Stimulated activated naive CD4-positive, alpha-beta T cell (primary cell): ENCODE measurements at regions not wholly inside any gene's neighbourhood (a gene's known extent, or its start where the extent isn't known, plus 50 kb on each side); places are given as distances from the start of the nearest gene placed in this dataset.
"Not testable (repeated sequence)": the region's sequence is repeated elsewhere in the genome, so short reads cannot be mapped to it uniquely, and the experiment has no call there.

Experiments used
- DNase-seq, 6 experiments: peaks; one replicate each; lab custom pipeline; 2025; lab: John Stamatoyannopoulos, UW

DNA sequence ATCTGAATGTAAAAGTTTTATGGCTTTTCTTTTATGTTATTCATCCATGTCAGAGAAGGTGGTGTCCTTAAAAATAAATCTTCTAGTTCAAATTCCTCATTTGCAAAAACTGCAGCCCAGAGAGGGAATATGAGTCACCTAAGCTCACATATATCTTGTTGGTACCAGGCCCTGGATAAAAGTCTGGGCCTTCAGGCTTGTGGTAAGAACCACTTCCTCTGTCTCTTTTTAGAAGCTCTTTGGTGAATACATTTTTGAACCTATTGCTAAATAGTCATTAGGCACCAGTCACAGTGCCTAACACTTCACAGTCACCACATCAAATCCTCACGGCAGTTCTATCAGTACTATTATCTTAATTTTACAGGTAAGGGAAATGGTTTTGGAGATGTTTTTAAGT is 199.2 kb downstream of the KCNS3 start:
- no peak for DNase-seq

DNA sequence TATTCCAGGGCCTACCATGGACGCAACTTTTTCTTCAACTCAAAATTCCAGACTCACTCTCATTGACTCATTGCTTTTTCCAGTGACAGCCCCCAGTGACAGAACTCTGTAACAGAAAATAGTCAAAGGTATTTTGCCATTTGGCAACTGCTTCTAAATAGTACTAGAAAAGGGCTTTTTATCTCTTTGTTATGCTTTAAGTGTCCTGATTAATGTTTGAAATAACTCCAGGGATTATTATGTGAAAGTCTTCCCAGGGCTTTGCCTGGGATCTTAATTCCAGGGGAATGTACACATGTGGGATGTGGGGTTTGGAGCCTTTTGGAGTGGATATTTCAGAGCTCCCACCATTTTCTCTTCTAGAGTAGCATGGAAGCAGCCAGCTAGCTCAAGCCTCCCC is 198.8 kb downstream of the KCNS3 start:
- no peak for DNase-seq

DNA sequence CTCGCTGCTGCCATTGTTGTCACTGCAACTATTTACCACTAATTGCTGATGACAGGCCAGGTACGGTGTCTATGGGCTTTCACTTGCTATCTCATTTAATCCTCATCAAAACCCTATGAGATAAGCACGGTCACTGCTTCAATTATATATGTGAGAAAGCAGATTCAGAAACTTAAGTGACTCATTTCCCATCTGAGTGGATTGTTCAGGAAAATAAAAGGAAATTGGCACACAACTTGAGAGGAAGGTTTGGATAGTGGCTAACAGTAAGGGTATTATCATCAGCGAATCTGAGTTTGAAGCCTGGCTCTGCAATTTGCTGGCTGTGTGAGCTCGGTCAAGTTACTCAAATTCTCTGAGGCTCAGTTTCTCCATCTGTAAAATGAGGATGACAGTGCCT is 196.0 kb downstream of the KCNS3 start:
- no peak for DNase-seq

DNA sequence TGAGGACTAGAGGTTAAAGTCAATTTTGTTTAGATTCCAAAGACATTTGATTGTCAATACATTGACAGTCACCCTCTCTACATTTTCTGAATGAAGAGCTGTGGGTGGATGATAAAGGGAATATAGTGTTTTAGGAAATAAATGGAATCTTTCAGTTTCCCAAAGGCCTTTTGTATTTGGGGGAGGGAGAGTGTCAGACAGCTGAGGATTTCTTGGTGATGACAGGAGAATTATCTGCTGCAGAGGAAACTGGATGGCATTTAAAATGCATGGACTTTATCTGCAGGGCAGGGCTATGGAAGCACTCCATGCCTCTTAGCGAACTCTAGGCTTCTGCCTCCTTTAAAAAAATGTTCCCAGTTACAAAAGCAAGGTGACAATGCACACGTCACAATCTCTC is 195.1 kb downstream of the KCNS3 start:
- DNase-seq = no peak

DNA sequence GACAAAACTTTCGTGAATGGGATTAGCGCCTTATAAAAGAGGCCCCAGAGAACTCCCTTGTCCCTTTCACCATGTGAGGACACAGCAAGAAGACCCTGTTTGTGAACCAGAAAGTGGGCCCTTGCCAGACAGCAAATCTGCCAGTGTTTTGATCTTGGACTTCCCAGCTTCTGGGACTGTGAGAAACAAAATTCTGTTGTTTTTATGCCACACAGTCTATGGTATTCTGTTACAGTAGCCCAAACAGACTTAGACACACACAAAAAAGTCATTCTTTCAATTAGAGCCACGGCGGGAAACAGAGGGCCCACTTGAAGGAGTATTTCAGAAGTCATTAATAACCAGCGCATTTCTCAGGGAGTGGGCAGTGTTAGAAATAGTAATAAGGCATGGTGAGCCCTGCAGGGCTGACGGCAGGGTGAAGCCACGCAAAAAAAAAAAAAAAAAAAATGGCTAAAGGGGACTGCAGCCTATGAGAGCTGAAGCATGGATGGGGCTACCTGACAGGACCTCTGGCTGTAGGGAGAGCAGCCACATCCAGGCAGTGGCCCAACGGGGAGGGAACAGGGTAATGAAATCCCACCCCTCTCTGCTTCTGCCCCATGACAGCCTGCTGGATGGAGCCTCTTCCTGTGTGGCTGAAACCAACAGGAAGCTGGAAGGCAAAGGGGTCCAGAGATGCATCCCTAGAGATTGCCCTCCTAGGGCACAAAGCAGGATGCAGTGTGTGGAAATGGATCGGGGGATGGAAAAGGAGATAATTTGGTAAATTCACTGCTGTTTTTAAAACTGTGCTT is 189.3 kb downstream of the KCNS3 start:
- no peak for DNase-seq

DNA sequence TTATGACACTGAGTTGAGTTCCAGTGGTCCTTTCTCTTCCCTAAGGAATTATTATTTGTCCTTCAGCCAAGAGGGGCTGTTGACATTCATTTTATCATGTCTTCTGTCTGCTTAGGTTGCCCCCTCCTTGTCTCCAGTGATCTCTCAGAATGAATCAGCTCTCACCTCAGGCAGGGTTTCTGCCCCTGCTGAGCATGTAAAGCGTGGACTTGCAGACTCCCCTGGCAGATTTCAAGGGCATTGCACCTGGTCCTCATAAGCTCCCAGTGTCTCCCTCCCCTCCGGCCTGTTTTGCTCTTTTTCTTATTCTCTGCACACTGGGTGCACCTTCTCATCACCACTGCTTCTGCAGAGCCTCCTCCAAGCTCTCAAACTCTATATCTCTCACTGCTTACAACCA is 188.4 kb downstream of the KCNS3 start:
- no peak for DNase-seq

DNA sequence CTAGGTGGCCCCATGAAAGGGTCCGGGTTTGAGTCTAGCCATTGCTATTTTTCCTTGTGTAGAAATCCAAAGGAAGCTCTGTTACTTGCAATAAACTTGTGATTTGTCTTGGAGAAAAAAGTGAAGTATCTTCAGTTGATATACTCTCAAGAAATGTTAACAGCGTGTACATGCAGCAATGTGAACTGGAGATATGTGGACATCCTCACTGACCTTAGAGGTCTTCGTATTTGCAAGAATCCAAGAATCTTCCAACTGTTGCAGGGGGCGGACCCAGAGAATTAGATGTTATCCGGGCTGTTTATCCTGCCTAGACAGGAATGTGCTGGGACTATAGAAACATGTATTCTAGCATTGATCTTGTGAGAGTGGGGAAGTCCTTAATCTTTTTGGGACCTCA is 187.6 kb downstream of the KCNS3 start:
- DNase-seq = no peak

DNA sequence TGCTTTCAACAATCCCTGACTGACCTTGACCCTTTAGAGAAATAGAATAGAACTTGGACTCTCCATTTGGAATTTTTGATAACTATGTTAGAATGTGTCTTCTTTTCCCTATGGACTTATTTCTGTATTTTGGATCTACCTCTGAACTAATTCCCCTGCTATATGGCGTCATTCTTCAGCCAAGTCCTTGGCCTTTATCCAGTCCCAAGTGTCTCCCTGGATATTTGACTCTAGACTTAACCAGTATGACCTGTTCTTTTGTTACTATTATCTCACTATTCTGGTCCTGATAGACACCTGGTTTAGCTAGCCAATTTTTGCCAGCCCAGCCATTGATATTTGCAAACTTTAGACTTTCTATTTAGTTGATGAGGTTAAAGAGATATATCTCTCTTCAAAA is 186.8 kb downstream of the KCNS3 start:
- no peak for DNase-seq

DNA sequence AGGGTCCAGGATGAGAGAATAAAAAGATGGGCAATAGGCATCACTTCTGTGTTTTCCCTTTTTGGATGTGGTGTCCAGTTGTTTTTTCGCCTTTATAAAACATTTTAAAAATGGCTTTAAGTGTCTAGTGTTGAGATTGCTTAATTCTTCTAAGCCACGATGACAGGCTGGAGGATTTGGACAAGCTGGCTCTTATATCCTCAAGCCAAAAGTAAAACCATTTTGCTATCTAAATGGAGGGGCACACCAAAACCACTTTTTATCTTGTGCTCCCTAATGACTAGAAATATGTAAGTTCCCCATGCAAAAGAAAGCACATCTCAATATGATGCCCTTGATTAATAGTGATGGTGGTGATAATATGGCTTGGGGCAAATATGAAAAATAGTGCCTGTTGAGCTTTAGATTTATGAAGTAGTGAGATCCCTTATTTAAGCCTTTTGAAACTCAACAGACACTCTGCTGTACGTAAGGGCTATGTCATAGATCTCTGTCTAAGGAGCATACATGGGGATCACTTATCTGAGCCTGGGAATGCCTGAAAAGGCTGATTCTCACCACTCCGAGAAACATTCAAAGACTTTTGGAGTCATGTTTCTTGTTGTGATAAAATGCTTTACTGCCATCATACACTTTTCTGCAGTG is 185.5 kb downstream of the KCNS3 start:
- no peak for DNase-seq

DNA sequence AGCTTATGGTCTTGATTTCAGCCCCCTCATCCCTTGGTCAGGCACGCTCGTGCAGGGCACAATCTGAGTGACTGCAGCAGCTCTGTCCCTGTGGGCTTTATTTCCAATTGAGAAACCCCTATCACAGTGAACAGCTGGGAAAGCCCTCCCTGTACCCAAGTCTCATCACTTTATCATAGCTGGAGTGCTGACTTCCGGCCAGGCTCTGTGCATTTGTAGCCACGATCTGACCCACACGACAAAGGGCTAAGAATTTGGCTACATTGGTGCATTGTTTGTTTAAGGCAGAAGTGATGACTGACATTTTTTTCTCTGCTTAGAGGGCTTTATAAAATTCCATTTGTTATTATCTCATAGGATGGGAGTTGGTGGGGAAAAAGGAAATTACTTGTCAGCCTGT is 184.4 kb downstream of the KCNS3 start:
- DNase-seq = no peak

DNA sequence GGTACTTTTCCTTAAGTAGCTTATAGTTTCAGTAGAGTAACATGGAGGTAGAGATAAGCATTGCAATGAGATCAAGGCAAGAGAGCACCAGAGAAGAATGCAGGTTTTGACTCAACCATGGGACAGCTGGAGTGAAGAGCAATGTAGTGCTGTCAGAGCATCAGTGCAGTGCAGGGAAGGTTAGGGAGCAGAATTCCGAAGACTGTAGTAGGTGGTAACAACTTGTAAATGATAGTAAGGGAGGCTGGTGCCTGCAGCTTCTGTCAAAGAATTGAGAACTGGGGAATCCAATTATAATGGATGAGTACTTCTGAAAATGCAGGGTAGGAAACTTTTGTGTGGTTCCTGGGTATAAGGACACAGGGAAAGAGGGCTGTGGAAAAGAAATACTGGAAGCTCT is 183.2 kb downstream of the KCNS3 start:
- no peak for DNase-seq

DNA sequence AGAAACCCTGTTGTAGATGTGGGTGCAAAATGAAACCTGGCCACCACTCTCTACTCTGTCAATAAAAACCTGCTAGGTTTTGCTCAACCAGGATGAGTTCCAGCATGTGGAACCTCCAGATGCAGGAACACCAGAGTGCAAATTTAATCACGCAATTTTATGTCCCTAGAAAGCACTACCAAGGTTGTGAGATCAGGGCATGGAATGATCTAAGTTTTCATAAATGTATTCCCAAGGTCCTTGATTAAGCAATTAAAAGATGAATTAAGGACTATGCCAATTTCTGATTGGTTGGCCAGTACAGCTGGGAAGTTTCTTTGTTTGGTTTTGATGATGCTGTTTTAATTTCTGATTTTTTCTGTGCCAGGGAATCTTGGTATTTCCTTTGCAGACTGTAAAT is 179.2 kb downstream of the KCNS3 start:
- DNase-seq = no peak

DNA sequence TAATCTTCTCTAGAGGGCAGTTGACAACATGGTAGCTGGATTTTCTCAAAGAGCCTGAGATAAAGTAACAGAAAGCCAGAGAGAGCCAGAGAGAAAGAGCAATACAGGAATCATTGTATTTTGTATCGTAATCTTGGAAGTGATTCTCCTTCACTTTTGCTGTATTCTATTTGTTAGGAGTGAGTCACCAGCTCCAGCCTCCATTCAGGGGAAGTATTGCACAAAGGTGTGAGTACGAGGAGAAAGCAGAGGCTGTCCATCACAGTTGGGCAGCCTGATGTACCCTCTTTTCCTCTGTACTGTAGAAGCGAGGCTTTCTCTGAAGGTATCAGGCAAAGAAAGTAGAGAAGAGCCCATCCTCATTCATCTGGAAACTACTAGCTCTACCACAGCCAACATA is 176.8 kb downstream of the KCNS3 start:
- DNase-seq = no peak

DNA sequence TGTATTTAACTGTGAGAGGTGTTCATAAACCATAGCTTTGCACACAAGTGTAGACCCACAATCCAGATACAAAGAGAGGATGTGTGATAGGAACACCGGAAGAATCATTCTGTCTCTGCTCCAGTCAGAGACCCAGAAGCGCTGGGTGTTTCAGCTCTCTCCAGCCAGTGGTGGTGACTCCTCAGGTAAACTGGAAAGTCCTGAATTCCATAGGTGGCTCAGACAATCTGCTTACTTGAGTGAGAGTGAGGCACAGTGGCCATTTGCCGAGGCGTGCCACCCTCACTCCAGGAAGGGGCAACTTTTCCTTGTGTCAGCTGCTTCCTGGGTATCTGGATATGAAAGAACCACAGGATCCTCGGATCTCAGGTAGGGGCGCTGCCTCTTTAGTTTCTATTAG is 171.5 kb downstream of the KCNS3 start:
- no peak for DNase-seq

DNA sequence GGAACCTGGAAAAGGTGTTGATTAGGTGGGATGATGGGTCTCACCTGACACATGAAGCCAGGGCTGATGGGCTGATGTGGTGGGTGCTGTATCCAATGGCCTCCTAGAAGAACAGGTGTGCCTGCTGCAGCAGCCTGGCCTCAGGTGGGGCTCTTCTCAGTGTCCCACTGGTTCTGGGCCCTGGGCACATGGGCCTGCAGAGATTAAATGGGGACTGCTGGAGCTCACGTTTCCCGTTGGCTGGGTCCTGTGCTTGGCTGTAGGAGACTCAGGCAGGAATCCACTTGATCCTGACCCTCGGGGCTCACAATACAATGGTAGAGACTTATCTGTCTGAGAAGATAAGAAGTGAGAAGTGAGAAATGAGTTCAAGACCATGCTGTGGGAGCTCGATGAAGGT is 170.9 kb downstream of the KCNS3 start:
- DNase-seq = no peak

DNA sequence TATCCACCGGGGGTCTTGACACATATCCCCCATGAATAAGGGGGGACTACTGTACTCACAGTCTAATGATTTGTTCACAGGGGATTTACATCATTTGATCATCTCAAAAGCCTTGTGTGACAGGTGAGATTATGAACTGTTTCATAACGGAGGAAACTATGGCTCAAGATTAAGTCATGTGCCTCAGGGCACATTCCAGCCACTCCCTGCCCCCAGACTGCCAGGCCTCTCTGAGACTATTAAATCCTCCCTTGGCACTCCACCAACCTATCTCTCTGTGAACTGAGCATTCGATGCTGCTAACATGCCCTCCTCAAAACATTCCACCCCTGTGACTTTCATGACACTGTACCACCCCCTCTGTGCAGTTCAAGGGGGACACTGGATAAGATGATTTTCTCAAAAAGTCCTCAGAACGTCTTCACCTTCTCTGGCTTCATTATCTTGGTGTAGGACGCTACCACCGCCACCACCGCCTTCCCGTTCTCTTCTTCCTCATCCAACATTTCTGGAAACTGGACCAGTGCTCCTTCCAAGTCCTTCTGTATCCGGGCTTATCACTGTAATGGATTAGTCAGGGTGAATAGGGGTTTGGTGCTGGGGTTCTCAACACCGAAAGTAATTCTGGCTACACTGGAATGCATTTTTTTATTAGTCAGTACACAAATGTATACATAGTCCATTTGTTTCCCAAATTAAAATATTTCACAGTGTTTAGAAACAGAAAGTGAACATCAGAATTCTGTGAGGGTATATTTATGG is 169.6 kb downstream of the KCNS3 start:
- DNase-seq = no peak

DNA sequence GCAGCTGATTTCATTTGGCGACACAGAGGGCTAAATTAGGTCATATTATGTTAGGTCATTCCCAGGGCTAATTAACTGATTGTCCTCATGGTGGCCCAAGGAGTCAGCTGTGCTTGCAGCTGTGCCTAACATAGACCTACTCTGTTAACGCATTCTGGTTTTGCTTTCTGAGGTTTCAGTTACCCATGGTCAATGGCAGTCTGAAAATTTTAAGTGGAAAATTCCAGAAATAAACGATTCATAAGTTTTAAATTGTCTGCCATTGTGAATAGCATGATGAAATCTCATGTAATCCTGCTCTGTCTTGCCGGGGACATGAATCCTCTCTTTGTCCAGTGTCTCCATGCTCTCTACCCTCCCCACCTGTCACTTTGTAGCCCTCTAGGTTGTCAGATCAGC is 168.7 kb downstream of the KCNS3 start:
- DNase-seq = no peak

DNA sequence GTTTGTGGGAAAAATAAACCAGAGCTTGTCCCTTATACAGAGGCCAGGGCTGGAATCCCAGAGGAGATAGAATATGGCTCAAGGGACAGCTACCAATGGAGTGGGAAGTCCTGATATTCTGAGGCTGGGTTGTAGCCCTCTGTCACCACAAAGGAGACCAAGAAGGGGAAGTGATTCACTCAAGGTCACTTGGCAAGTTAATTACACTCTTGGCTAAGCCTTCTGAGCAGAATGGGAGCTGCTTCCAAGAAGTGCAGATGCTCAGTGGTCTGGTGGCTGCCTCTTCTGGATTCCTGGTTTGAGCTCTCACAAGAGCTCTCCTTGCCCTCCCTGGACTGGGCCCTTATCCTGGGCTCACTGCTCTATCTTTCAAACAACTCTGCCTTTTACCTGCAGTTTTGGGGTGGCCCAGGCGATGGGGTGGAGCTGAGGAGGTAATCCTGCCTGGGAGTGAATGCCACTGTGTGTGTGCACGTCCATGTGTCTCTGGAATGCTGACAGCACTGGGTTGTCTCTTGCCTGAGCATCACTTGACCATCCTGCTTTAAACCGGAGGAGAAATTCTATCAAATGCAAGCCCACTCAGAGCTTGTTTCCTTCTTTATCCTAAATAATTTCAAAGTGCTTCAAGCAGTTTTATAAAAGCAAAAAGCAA is 168.2 kb downstream of the KCNS3 start:
- DNase-seq = no peak

DNA sequence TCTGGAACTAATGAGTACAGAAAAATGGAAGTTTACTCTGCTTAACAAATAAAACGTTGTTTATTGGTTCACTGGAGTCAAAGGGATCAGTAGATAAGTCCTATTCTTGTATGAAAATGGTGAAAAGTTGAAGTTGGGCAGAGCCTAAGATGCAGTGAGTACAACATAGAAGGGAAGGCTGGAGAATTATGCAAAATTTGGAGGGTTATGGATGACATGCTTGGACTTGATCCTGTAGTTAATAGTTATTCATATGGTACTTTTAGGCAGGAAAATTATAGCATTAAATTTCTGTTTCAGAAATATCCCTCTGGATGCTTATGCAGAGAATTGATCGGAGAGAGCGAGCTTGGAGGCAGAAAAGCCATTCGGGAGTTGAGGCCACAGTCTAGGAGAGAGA is 167.6 kb downstream of the KCNS3 start:
- no peak for DNase-seq

DNA sequence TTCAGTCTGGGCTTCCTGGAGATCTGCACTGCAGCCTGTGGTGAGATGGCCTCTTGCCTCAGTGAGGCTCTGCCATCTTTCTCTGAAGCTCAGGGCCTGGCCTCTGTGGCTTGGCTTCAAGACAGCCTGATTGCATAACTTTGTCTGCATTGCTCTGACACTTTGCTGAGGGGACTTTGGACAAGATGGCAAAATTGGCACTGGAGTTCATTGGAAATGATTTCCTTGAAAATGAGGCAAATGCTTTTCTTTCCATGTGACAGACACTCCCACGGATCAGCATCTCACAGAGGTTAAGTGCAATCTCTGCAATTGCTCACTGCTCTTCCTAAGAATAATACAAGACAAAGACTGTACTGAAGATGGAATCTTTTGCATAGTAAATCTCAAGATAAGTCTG is 166.8 kb downstream of the KCNS3 start:
- no peak for DNase-seq

DNA sequence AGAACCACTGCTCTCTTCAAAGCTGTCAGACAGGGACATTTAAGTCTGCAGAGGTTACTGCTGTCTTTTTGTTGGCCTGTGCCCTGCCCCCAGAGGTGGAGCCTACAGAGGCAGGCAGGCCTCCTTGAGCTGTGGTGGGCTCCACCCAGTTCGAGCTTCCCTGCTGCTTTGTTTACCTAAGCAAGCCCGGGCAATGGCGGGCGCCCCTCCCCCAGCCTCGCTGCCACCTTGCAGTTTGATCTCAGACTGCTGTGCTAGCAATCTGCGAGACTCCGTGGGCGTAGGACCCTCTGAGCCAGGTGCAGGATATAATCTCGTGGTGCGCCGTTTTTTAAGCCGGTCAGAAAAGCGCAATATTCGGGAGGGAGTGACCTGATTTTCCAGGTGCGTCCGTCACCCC is 138.9 kb downstream of the KCNS3 start:
- not testable (repeated sequence) for DNase-seq

DNA sequence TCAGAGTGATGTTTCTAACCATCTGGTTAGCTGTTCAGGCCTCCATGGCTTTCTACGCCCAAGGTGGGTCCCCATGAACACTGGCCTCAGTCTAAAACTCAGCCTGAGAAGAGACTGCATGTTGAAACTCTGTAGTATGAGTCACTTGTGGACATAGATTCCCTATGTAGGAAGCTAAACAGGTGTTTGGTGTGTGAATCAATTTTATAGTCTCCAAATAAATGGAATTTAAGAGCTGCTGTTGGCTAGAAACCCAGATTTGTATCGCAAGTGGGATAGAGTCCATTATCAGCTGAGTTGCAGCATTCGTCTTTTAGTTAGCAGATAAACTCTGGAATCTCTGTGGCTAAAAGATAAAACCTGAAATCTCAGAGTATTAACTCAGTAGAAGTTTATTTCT is 131.4 kb downstream of the KCNS3 start:
- no peak for DNase-seq

DNA sequence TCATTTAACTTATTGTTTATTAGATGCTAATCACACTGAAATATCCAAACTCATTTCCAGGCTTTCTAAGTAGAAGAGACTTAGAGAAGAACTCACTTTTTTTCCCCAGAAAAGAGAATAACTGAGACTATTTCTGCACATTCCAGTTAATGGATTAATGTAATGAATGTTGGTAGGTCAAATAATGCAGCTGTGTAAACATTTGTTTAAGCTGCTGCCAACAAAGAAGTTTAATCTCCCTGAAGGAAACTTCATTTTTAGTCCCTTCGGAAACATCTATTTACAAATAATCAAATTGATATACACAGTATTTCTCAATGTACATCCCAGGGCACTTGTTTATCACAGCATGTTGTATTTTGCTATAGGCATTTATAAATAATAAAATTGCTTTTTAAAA is 126.9 kb downstream of the KCNS3 start:
- DNase-seq = no peak
